Muscle layer of duodenum (tissue), 2 donors: ENCODE measurements at regions not wholly inside any gene's neighbourhood (a gene's known extent, or its start where the extent isn't known, plus 50 kb on each side); places are given as distances from the start of the nearest gene placed in this dataset.

Experiments used
- H3K27ac ChIP-seq: one replicate; pipeline ENCODE4 v1.7.0; 2013; ENCODE audit warnings: mild to moderate bottlenecking, low read length
- H3K27me3 ChIP-seq: one replicate; pipeline ENCODE4 v1.7.0; 2013; ENCODE audit warnings: low read depth, mild to moderate bottlenecking, control low read depth, low read length
- H3K36me3 ChIP-seq, 2 donors: one replicate each; pipeline ENCODE4 v1.7.0; 2013; ENCODE audit warnings: low read length in 2 of 2, control low read depth in 1 of 2, mild to moderate bottlenecking in 1 of 2; ENCODE audit not compliant: insufficient read depth in 2 of 2, control insufficient read depth in 1 of 2
- H3K4me1 ChIP-seq, 2 donors: one replicate each; pipeline ENCODE4 v1.7.0; 2013; ENCODE audit warnings: low read length in 2 of 2, mild to moderate bottlenecking in 2 of 2, control low read depth in 1 of 2, moderate library complexity in 1 of 2; ENCODE audit not compliant: insufficient read depth in 2 of 2, control insufficient read depth in 1 of 2
- H3K4me3 ChIP-seq, 2 donors: one replicate each; pipeline ENCODE4 v1.7.0; 2013; ENCODE audit warnings: low read length in 2 of 2, low read depth in 1 of 2, mild to moderate bottlenecking in 1 of 2
- H3K9me3 ChIP-seq, 2 donors: one replicate each; pipeline ENCODE4 v1.7.0; 2013; ENCODE audit warnings: low read length in 2 of 2, control low read depth in 1 of 2, mild to moderate bottlenecking in 1 of 2; ENCODE audit not compliant: control insufficient read depth in 1 of 2
- donor health status: healthy.

- Histone ChIP-seq H3K4me3 (no peak overlapping the region), H3K4me1 (no peaks in the 10 kb centered on the region), H3K27ac (no peak overlapping the region), H3K9me3 (no peaks in the 10 kb centered on the region), H3K27me3 (no peaks in the 10 kb centered on the region), H3K36me3 (no peaks in the 10 kb centered on the region)
Measured at GRCh38 chr6:105651969-105652368, 249.1 kb upstream of the PREP start.

GRCh38 chr6:105650347-105650746 lies 247.5 kb upstream of the PREP start:
- Histone ChIP-seq H3K36me3 (no peaks in the 10 kb centered on the region), H3K4me1 (no peaks in the 10 kb centered on the region), H3K4me3 (no peak overlapping the region), H3K27me3 (no peaks in the 10 kb centered on the region), H3K27ac (no peak overlapping the region), H3K9me3 (no peaks in the 10 kb centered on the region)

- no peaks in the 10 kb centered on the region for H3K9me3 ChIP-seq
- H3K36me3 ChIP-seq = no peaks in the 10 kb centered on the region
- H3K27ac ChIP-seq = no peak overlapping the region
- no peaks in the 10 kb centered on the region for H3K27me3 ChIP-seq
- H3K4me1 ChIP-seq = peaks cover 0 to 1% of the 10 kb centered on the region in 2 donors
- H3K4me3 ChIP-seq = no peak overlapping the region
Measured at GRCh38 chr6:105649192-105649591, 246.3 kb upstream of the PREP start.

- peaks cover 0 to 7% of the 10 kb centered on the region in 2 donors for H3K4me1 ChIP-seq
- no peak overlapping the region for H3K4me3 ChIP-seq
- H3K9me3 ChIP-seq = no peaks in the 10 kb centered on the region
- no peaks in the 10 kb centered on the region for H3K36me3 ChIP-seq
- H3K27me3 ChIP-seq = no peaks in the 10 kb centered on the region
- no peak overlapping the region for H3K27ac ChIP-seq
Measured at GRCh38 chr6:105648276-105648675, 245.4 kb upstream of the PREP start.

GRCh38 chr6:105646391-105646867 lies 243.5 kb upstream of the PREP start:
- no peak overlapping the region for H3K27ac ChIP-seq
- H3K9me3 ChIP-seq = no peaks in the 10 kb centered on the region
- no peak overlapping the region for H3K4me3 ChIP-seq
- H3K27me3 ChIP-seq = no peaks in the 10 kb centered on the region
- peaks cover 0 to 7% of the 10 kb centered on the region in 2 donors for H3K4me1 ChIP-seq
- H3K36me3 ChIP-seq = no peaks in the 10 kb centered on the region

- H3K27ac ChIP-seq = no peak overlapping the region
- H3K27me3 ChIP-seq = no peaks in the 10 kb centered on the region
- H3K4me3 ChIP-seq = no peak overlapping the region
- no peaks in the 10 kb centered on the region for H3K36me3 ChIP-seq
- H3K4me1 ChIP-seq = peaks cover 0 to 7% of the 10 kb centered on the region in 2 donors
- no peaks in the 10 kb centered on the region for H3K9me3 ChIP-seq
Measured at GRCh38 chr6:105645958-105646357, 243.1 kb upstream of the PREP start.

- Histone ChIP-seq H3K27me3 (no peaks in the 10 kb centered on the region), H3K9me3 (no peaks in the 10 kb centered on the region), H3K4me3 (no peak overlapping the region), H3K4me1 (peaks cover 0 to 7% of the 10 kb centered on the region in 2 donors), H3K36me3 (no peaks in the 10 kb centered on the region), H3K27ac (no peak overlapping the region)
Measured at GRCh38 chr6:105645156-105645555, 242.3 kb upstream of the PREP start.

- Histone ChIP-seq H3K4me3 (no peak overlapping the region), H3K4me1 (peaks cover 0 to 7% of the 10 kb centered on the region in 2 donors), H3K9me3 (no peaks in the 10 kb centered on the region), H3K36me3 (no peaks in the 10 kb centered on the region), H3K27ac (no peak overlapping the region), H3K27me3 (no peaks in the 10 kb centered on the region)
Measured at GRCh38 chr6:105644691-105645090, 241.8 kb upstream of the PREP start.

- Histone ChIP-seq H3K4me3 (no peak overlapping the region), H3K9me3 (no peaks in the 10 kb centered on the region), H3K27me3 (no peaks in the 10 kb centered on the region), H3K36me3 (no peaks in the 10 kb centered on the region), H3K4me1 (peaks cover 0 to 7% of the 10 kb centered on the region in 2 donors), H3K27ac (no peak overlapping the region)
Measured at GRCh38 chr6:105644073-105644489, 241.2 kb upstream of the PREP start.

GRCh38 chr6:105642708-105643107 lies 239.8 kb upstream of the PREP start:
- Histone ChIP-seq H3K27me3 (no peaks in the 10 kb centered on the region), H3K9me3 (no peaks in the 10 kb centered on the region), H3K36me3 (no peaks in the 10 kb centered on the region), H3K4me3 (no peak overlapping the region), H3K27ac (no peak overlapping the region), H3K4me1 (peaks cover 0 to 7% of the 10 kb centered on the region in 2 donors)

GRCh38 chr6:105641504-105641903 lies 238.6 kb upstream of the PREP start:
- Histone ChIP-seq H3K4me3 (no peak overlapping the region), H3K9me3 (no peaks in the 10 kb centered on the region), H3K4me1 (peaks cover 0 to 7% of the 10 kb centered on the region in 2 donors), H3K27ac (no peak overlapping the region), H3K36me3 (no peaks in the 10 kb centered on the region), H3K27me3 (no peaks in the 10 kb centered on the region)

- H3K27me3 ChIP-seq = no peaks in the 10 kb centered on the region
- H3K4me3 ChIP-seq = no peak overlapping the region
- H3K36me3 ChIP-seq = no peaks in the 10 kb centered on the region
- peaks cover 0 to 5% of the 10 kb centered on the region in 2 donors for H3K4me1 ChIP-seq
- no peaks in the 10 kb centered on the region for H3K9me3 ChIP-seq
- no peak overlapping the region for H3K27ac ChIP-seq
Measured at GRCh38 chr6:105639124-105639523, 236.2 kb upstream of the PREP start.
